GM13977 (cell line): ENCODE measurements at regions not wholly inside any gene's neighbourhood (a gene's known extent, or its start where the extent isn't known, plus 50 kb on each side); places are given as distances from the start of the nearest gene placed in this dataset.

Source experiments
- DNase-seq: peaks from one replicate; pipeline ENCODE4 v3.0.0; 2012; ENCODE audit warnings: low spot score
- CTCF ChIP-seq: IDR thresholded peaks from 2 replicates; pipeline ENCODE4 v1.5.1; 2012; ENCODE audit warnings: mild to moderate bottlenecking, control low read depth; ENCODE audit not compliant: insufficient read depth; ENCODE audit errors: extremely low read depth, missing control alignments
- in situ Hi-C: fragments of 300-500 bp; cut with MboI; formaldehyde crosslinking; loops from one replicate; pipeline ENCODE4 v1.12.0; 2022; ENCODE audit warnings: low sequenced_read_pairs, low pct_unique_long_range_greater_than_20kb, mixed read lengths, inconsistent platforms; ENCODE audit not compliant: unreplicated experiment

- in situ Hi-C loops, result no loop called here
- no peak for TF ChIP-seq CTCF
- no peak for DNase-seq
Observed at GRCh38 chr2:15801439-15801838, 138.9 kb upstream of the MYCN start.

GRCh38 chr2:15801904-15802303 is 138.4 kb upstream of the MYCN start:
- DNase-seq, result no peak
- in situ Hi-C loops, result no loop called here
- TF ChIP-seq CTCF, result no peak

DNA sequence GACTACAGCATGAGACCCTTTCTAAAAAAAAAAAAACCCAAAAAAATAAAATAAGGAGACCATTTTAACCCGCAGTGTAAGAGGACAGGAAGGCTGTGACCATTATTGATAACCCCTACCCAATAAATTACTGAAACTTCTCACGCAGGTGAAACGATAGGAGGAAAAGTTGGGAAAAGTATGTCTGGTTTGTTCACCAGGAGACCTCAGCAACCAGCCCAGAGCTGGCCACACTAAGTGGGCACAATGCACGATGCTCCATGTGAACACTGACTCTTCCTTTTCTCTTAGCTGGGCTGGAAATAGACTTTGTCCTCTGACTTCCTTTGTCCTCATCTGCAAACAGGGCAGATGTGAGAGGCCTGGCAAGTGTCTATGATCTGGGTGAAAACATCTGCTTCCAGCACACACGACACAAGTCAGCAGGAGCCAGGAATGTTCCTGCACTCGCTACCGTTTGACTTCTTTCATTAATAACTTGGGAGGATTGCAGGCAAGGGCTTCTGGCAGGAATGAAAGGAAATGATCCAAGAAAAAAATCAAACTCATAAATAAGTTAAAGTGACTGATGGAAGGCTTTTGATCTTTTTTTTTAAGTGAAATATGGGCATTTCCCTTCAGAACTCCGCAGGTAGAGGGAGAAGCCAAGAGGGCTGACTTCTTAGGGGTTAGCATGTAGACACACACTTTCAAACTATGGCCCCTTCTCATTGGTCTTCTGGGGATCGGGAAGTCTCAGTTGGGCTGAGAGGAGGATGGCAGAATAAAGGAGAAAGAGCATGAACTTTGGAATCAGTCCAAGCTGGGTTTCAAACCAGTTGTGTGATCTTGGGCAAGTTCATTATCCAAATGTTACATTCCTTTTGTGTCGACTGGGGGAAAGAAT is 137.4 kb upstream of the MYCN start:
- no peak for DNase-seq
- TF ChIP-seq CTCF, result no peak
- in situ Hi-C loops, result no loop called here

- in situ Hi-C loops, result no loop called here
- no peak for DNase-seq
- no peak for TF ChIP-seq CTCF
Observed at GRCh38 chr2:15803543-15804245, 136.7 kb upstream of the MYCN start.

- DNase-seq, result no peak
- no peak for TF ChIP-seq CTCF
- in situ Hi-C loops, result no loop called here
Observed at GRCh38 chr2:15804246-15804619, 136.1 kb upstream of the MYCN start.

GRCh38 chr2:15804691-15805090 is 135.7 kb upstream of the MYCN start:
- no peak for TF ChIP-seq CTCF
- in situ Hi-C loops, result no loop called here
- no peak for DNase-seq
